Fibroblast of pulmonary artery (primary cell): ENCODE measurements at regions not wholly inside any gene's neighbourhood (a gene's known extent, or its start where the extent isn't known, plus 50 kb on each side); places are given as distances from the start of the nearest gene placed in this dataset.

ENCODE experiments used
- DNase-seq: peaks from one replicate; pipeline ENCODE4 v3.0.0-alpha.2; 2010; ENCODE audit warnings: low read depth
- H3K4me3 ChIP-seq: replicated peaks from 2 replicates; pipeline ENCODE4 v1.5.1; 2011; ENCODE audit warnings: low read depth, mild to moderate bottlenecking, control low read depth, low read length, moderate library complexity
- CTCF ChIP-seq: IDR thresholded peaks from 2 replicates; pipeline ENCODE4 v1.5.1; 2011; ENCODE audit warnings: mild to moderate bottlenecking, control low read depth, low read length, inconsistent platforms; ENCODE audit errors: missing control alignments

- no peak overlapping the region for H3K4me3 ChIP-seq
- no peak for TF ChIP-seq CTCF
- DNase-seq: no peak
Observed at GRCh38 chr2:16084274-16084673, 143.9 kb downstream of the MYCN start.

GRCh38 chr2:16082276-16082675 is 141.9 kb downstream of the MYCN start:
- TF ChIP-seq CTCF: no peak
- no peak overlapping the region for H3K4me3 ChIP-seq
- DNase-seq: no peak

GRCh38 chr2:16081316-16082200 is 141.2 kb downstream of the MYCN start:
- DNase-seq: no peak
- H3K4me3 ChIP-seq: no peak overlapping the region
- TF ChIP-seq CTCF: no peak

- no peak for DNase-seq
- TF ChIP-seq CTCF: no peak
- no peak overlapping the region for H3K4me3 ChIP-seq
Observed at GRCh38 chr2:16080516-16080915, 140.2 kb downstream of the MYCN start.

GRCh38 chr2:16080071-16080470 is 139.7 kb downstream of the MYCN start:
- TF ChIP-seq CTCF: no peak
- H3K4me3 ChIP-seq: no peak overlapping the region
- DNase-seq: no peak

- DNase-seq: no peak
- no peak for TF ChIP-seq CTCF
- H3K4me3 ChIP-seq: no peak overlapping the region
Observed at GRCh38 chr2:16079637-16080036, 139.3 kb downstream of the MYCN start.

- TF ChIP-seq CTCF: no peak
- H3K4me3 ChIP-seq: no peak overlapping the region
- DNase-seq: no peak
Observed at GRCh38 chr2:16077601-16078000, 137.3 kb downstream of the MYCN start.
